Keratinocyte (primary cell): ENCODE measurements at regions not wholly inside any gene's neighbourhood (a gene's known extent, or its start where the extent isn't known, plus 50 kb on each side); places are given as distances from the start of the nearest gene placed in this dataset.

Experiments used
- DNase-seq: peaks from one replicate; pipeline ENCODE4 v3.0.0-alpha.2; 2011; ENCODE audit warnings: low read depth, missing footprints, low spot score
- FAIRE-seq: peaks from 2 replicates; lab custom pipeline; 2011; peaks lifted over from hg19 to GRCh38; lab: Jason Lieb, UNC
- H2AFZ ChIP-seq: 2 replicates; pipeline ENCODE4 v1.6.0; 2012; ENCODE audit warnings: low read length, control low read depth, inconsistent platforms; ENCODE audit not compliant: control insufficient read depth
- H3K27ac ChIP-seq: 2 replicates; pipeline ENCODE4 v1.5.1; 2011; ENCODE audit warnings: low read length; ENCODE audit not compliant: control insufficient read depth, insufficient read depth
- H3K27me3 ChIP-seq: 3 replicates; pipeline ENCODE4 v1.6.0; 2011; ENCODE audit warnings: low read length; ENCODE audit not compliant: control insufficient read depth, insufficient read depth; ENCODE audit errors: extremely low read depth
- H3K36me3 ChIP-seq, 2 experiments: 2 replicates in 1 of 2; 3 replicates in 1 of 2; pipeline ENCODE4 v1.5.1; 2011; ENCODE audit warnings: low read length in 2 of 2, mild to moderate bottlenecking in 1 of 2; ENCODE audit not compliant: control insufficient read depth in 2 of 2, insufficient read depth in 2 of 2; ENCODE audit errors: extremely low read depth in 1 of 2
- H3K4me1 ChIP-seq: 3 replicates; pipeline ENCODE4 v1.5.1; 2011; ENCODE audit warnings: low read length; ENCODE audit not compliant: control insufficient read depth, insufficient read depth; ENCODE audit errors: extremely low read depth
- H3K4me2 ChIP-seq: 3 replicates; pipeline ENCODE4 v1.6.0; 2011; ENCODE audit warnings: low read depth, low read length; ENCODE audit not compliant: control insufficient read depth, insufficient read depth; ENCODE audit errors: extremely low read depth
- H3K4me3 ChIP-seq, 3 experiments: fragments of 200-600 bp in 1 of 3; sonication (generic) in 1 of 3; 2 replicates in 2 of 3; 3 replicates in 1 of 3; pipeline ENCODE4 v1.5.1; 2011 to 2016; ENCODE audit warnings: low read length in 3 of 3, mild to moderate bottlenecking in 3 of 3, control low read depth in 2 of 3, inconsistent platforms in 1 of 3, low read depth in 1 of 3, mixed read lengths in 1 of 3, mixed run types in 1 of 3, moderate library complexity in 1 of 3; ENCODE audit not compliant: control insufficient read depth in 2 of 3, insufficient read depth in 2 of 3; ENCODE audit errors: extremely low read depth in 1 of 3
- H3K79me2 ChIP-seq: 2 replicates; pipeline ENCODE4 v1.6.0; 2012; ENCODE audit warnings: low read length; ENCODE audit not compliant: control insufficient read depth, insufficient read depth
- H3K9ac ChIP-seq: 3 replicates; pipeline ENCODE4 v1.6.0; 2011; ENCODE audit warnings: low read length; ENCODE audit not compliant: control insufficient read depth, insufficient read depth; ENCODE audit errors: extremely low read depth
- H3K9me1 ChIP-seq: 3 replicates; pipeline ENCODE4 v1.6.0; 2011; ENCODE audit warnings: low read length; ENCODE audit not compliant: control insufficient read depth, insufficient read depth; ENCODE audit errors: extremely low read depth
- H3K9me3 ChIP-seq: 2 replicates; pipeline ENCODE4 v1.5.1; 2012; ENCODE audit warnings: low read depth, low read length; ENCODE audit not compliant: control insufficient read depth
- H4K20me1 ChIP-seq: 3 replicates; pipeline ENCODE4 v1.6.0; 2011; ENCODE audit warnings: low read length; ENCODE audit not compliant: control insufficient read depth, insufficient read depth; ENCODE audit errors: extremely low read depth
- CTCF ChIP-seq, 3 experiments: IDR thresholded peaks in 1 of 3; conservative IDR thresholded peaks in 1 of 3; optimal IDR thresholded peaks in 1 of 3; 2 replicates in 2 of 3; 3 replicates in 1 of 3; pipeline versions ENCODE3 to v1.5.1; 2011; ENCODE audit warnings: low read length in 3 of 3, mild to moderate bottlenecking in 3 of 3, moderate library complexity in 2 of 3, control low read depth in 1 of 3, inconsistent platforms in 1 of 3; ENCODE audit not compliant: insufficient read depth in 2 of 3; ENCODE audit errors: extremely low read depth in 1 of 3
- EZH2 ChIP-seq: IDR thresholded peaks from one replicate; pipeline ENCODE4 v1.6.1; 2012; ENCODE audit warnings: inconsistent platforms, mild to moderate bottlenecking, low read length, moderate library complexity
- dilution Hi-C: fragments of 300-500 bp; cut with MboI; formaldehyde crosslinking; loops from one replicate; pipeline ENCODE4 v1.7.0; 2020; ENCODE audit warnings: low sequenced_read_pairs; ENCODE audit not compliant: extremely low pct_ligation_motif_present

GRCh38 chr4:81356621-81357020 is 115.1 kb downstream of the RASGEF1B start:
- TF ChIP-seq CTCF (optimal IDR thresholded peaks at IDR 0.05 in 1 of 3, IDR thresholded peaks at IDR 0.05 in 1 of 3, conservative IDR thresholded peaks at IDR 0.05 in 1 of 3; ENCODE audit: extremely low read depth in 1 of 3, insufficient read depth in 2 of 3, low read length in 3 of 3) = no peak
- no peak for TF ChIP-seq EZH2
- no peak overlapping the region for H3K4me2 ChIP-seq
- H3K27me3 ChIP-seq = no peaks in the 10 kb centered on the region
- no peak overlapping the region for H2AFZ ChIP-seq
- no peaks in the 10 kb centered on the region for H4K20me1 ChIP-seq
- H3K9me1 ChIP-seq = no peaks in the 10 kb centered on the region
- DNase-seq (no peak), FAIRE-seq (no peak)
- H3K9ac ChIP-seq = no peak overlapping the region
- no peak overlapping the region for H3K27ac ChIP-seq
- no peaks in the 10 kb centered on the region for H3K79me2 ChIP-seq
- dilution Hi-C loops = no loop called here
- no peak overlapping the region for H3K4me3 ChIP-seq
- no peaks in the 10 kb centered on the region for H3K4me1 ChIP-seq
- no peaks in the 10 kb centered on the region for H3K36me3 ChIP-seq
- H3K9me3 ChIP-seq = no peaks in the 10 kb centered on the region

- Histone ChIP-seq H3K4me2 (no peak overlapping the region), H3K9me3 (no peaks in the 10 kb centered on the region), H2AFZ (no peak overlapping the region), H3K9me1 (no peaks in the 10 kb centered on the region), H3K79me2 (no peaks in the 10 kb centered on the region), H3K9ac (no peak overlapping the region), H3K36me3 (no peaks in the 10 kb centered on the region), H3K4me1 (no peaks in the 10 kb centered on the region), H4K20me1 (no peaks in the 10 kb centered on the region), H3K27me3 (no peaks in the 10 kb centered on the region), H3K27ac (no peak overlapping the region), H3K4me3 (no peak overlapping the region)
- no peak for FAIRE-seq
- TF ChIP-seq EZH2 (no peak), CTCF (optimal IDR thresholded peaks at IDR 0.05 in 1 of 3, IDR thresholded peaks at IDR 0.05 in 1 of 3, conservative IDR thresholded peaks at IDR 0.05 in 1 of 3; ENCODE audit: extremely low read depth in 1 of 3, insufficient read depth in 2 of 3, low read length in 3 of 3) (no peak)
- dilution Hi-C loops = no loop called here
- no peak for DNase-seq
Observed at GRCh38 chr4:81355136-81355535, 116.6 kb downstream of the RASGEF1B start.
